Endothelial cell of umbilical vein (primary cell): ENCODE measurements at regions not wholly inside any gene's neighbourhood (a gene's known extent, or its start where the extent isn't known, plus 50 kb on each side); places are given as distances from the start of the nearest gene placed in this dataset.

Source experiments
- BruUV-seq: library from RNA; stranded (reverse); fragments of 400-500 nt; replicated peaks from 2 replicates; lab custom pipeline; 2021; lab: Mats Ljungman, UMichigan
- CTCF ChIA-PET: fragments of 300-600, 350-600 bp; sonication (Branson Sonifier 250); formaldehyde crosslinking; loops from one replicate; lab custom pipeline; 2021; ENCODE audit warnings: antibody characterized with exemption, inconsistent platforms; lab: Charles Lee
- POLR2A ChIA-PET: fragments of 300-600, 350-600 bp; sonication (Branson Sonifier 250); formaldehyde crosslinking; loops from one replicate; lab custom pipeline; 2021; ENCODE audit warnings: antibody characterized with exemption, inconsistent platforms; lab: Charles Lee
- DNase-seq: peaks from one replicate; pipeline ENCODE4 v3.0.0-alpha.2; 2011; ENCODE audit warnings: low read depth, low spot score
- FAIRE-seq: peaks from 2 replicates; lab custom pipeline; 2011; peaks lifted over from hg19 to GRCh38; lab: Jason Lieb, UNC
- H2AFZ ChIP-seq: 2 replicates; pipeline ENCODE4 v1.6.0; 2012; ENCODE audit warnings: low read depth, low read length, control low read depth, inconsistent platforms
- H3K27ac ChIP-seq: 2 replicates; pipeline ENCODE4 v1.5.1; 2011; ENCODE audit warnings: low read depth, mild to moderate bottlenecking, control low read depth, low read length, moderate library complexity; ENCODE audit not compliant: insufficient read depth
- H3K27me3 ChIP-seq, 2 experiments: 2 replicates each; pipeline versions ENCODE4 v1.6.0 to v1.6.1; 2011; ENCODE audit warnings: low read length in 2 of 2, mixed read lengths in 1 of 2; ENCODE audit not compliant: control insufficient read depth in 2 of 2, insufficient read depth in 2 of 2
- H3K36me3 ChIP-seq, 2 experiments: 2 replicates in 1 of 2; 3 replicates in 1 of 2; pipeline ENCODE4 v1.5.1; 2011; ENCODE audit warnings: low read length in 2 of 2, mild to moderate bottlenecking in 1 of 2, moderate library complexity in 1 of 2; ENCODE audit not compliant: control insufficient read depth in 2 of 2, insufficient read depth in 2 of 2; ENCODE audit errors: extremely low read depth in 1 of 2
- H3K4me1 ChIP-seq: 3 replicates; pipeline ENCODE4 v1.5.1; 2011; ENCODE audit warnings: mild to moderate bottlenecking, low read length; ENCODE audit not compliant: control insufficient read depth, insufficient read depth; ENCODE audit errors: extremely low read depth
- H3K4me2 ChIP-seq: 2 replicates; pipeline ENCODE4 v1.6.1; 2011; ENCODE audit warnings: low read length, control low read depth, mixed read lengths; ENCODE audit not compliant: insufficient read depth
- H3K4me3 ChIP-seq, 3 experiments: fragments of 200-600 bp in 1 of 3; sonication (generic), shearing (Covaris generic) in 1 of 3; replicated peaks in 1 of 3; 2 replicates each; pipeline ENCODE4 v1.5.1; 2011 to 2016; ENCODE audit warnings: control low read depth in 3 of 3, low read length in 3 of 3, mild to moderate bottlenecking in 2 of 3, inconsistent platforms in 1 of 3, low read depth in 1 of 3, moderate library complexity in 1 of 3; ENCODE audit not compliant: insufficient read depth in 1 of 3
- H3K79me2 ChIP-seq: 2 replicates; pipeline ENCODE4 v1.6.0; 2012; ENCODE audit warnings: low read length, inconsistent platforms; ENCODE audit not compliant: control insufficient read depth, insufficient read depth
- H3K9ac ChIP-seq: replicated peaks from 2 replicates; pipeline ENCODE3; 2011; ENCODE audit warnings: low read length, control low read depth; ENCODE audit not compliant: insufficient read depth; ENCODE audit errors: extremely low read depth
- H3K9me1 ChIP-seq: replicated peaks from 3 replicates; pipeline ENCODE4 v1.6.0; 2011; ENCODE audit warnings: mild to moderate bottlenecking, low read length; ENCODE audit not compliant: control insufficient read depth, insufficient read depth; ENCODE audit errors: extremely low read depth
- H3K9me3 ChIP-seq: replicated peaks from 2 replicates; pipeline ENCODE4 v1.5.1; 2012; ENCODE audit warnings: low read length, inconsistent platforms; ENCODE audit not compliant: control insufficient read depth, insufficient read depth
- H4K20me1 ChIP-seq: replicated peaks from 2 replicates; pipeline ENCODE3; 2011; ENCODE audit warnings: mild to moderate bottlenecking, low read length; ENCODE audit not compliant: control insufficient read depth, insufficient read depth; ENCODE audit errors: extremely low read depth
- CTCF ChIP-seq, 2 donors: IDR thresholded peaks; 1 replicate in 1 of 2; 2 replicates in 1 of 2; pipeline ENCODE4 v1.5.1; 2011; ENCODE audit warnings: low read length in 2 of 2, mild to moderate bottlenecking in 2 of 2, moderate library complexity in 2 of 2, control low read depth in 1 of 2, inconsistent platforms in 1 of 2, low read depth in 1 of 2; ENCODE audit not compliant: insufficient read depth in 1 of 2; ENCODE audit errors: extremely low read depth in 1 of 2
- EZH2 ChIP-seq: IDR thresholded peaks from 2 replicates; pipeline ENCODE4 v1.6.1; 2012; ENCODE audit warnings: borderline replicate concordance, low read depth, mild to moderate bottlenecking, moderate library complexity, low read length, inconsistent platforms; ENCODE audit not compliant: severe bottlenecking
- FOS ChIP-seq: IDR thresholded peaks from 2 replicates; pipeline ENCODE4 v1.6.1; 2011; ENCODE audit warnings: mild to moderate bottlenecking, low read length, moderate library complexity, borderline replicate concordance; ENCODE audit not compliant: insufficient read depth
- GATA2 ChIP-seq: IDR thresholded peaks from 2 replicates; pipeline ENCODE4 v1.7.0; 2011; ENCODE audit warnings: low read depth, mild to moderate bottlenecking, moderate library complexity, mixed read lengths, low read length; ENCODE audit not compliant: insufficient read length, insufficient read depth
- JUN ChIP-seq: IDR thresholded peaks from 2 replicates; pipeline ENCODE4 v1.6.1; 2011; ENCODE audit warnings: borderline replicate concordance, low read depth; ENCODE audit not compliant: insufficient read length, insufficient read depth
- MAX ChIP-seq: IDR thresholded peaks from 2 replicates; pipeline ENCODE4 v1.6.1; 2011; ENCODE audit not compliant: insufficient read depth, insufficient read length
- MYC ChIP-seq: IDR thresholded peaks from one replicate; pipeline ENCODE4 v1.6.1; 2011; ENCODE audit warnings: mild to moderate bottlenecking, low read depth, low read length
- POLR2A ChIP-seq: IDR thresholded peaks from 2 replicates; pipeline ENCODE4 v1.6.1; 2012; ENCODE audit warnings: low read depth, mild to moderate bottlenecking, control low read depth, low read length
- POLR2AphosphoS5 ChIP-seq: IDR thresholded peaks from 2 replicates; pipeline ENCODE4 v1.6.1; 2012; ENCODE audit warnings: low read depth, mild to moderate bottlenecking, control low read depth, low read length, moderate library complexity; ENCODE audit not compliant: insufficient read depth
- dilution Hi-C: fragments of 300-500 bp; cut with MboI; formaldehyde crosslinking; loops from one replicate; pipeline ENCODE4 v1.15.0; 2019; ENCODE audit warnings: low sequenced_read_pairs; ENCODE audit not compliant: extremely low pct_ligation_motif_present
- intact Hi-C: fragments of 100-400 bp; cut with micrococcal nuclease; formaldehyde crosslinking; loops from one replicate; pipeline ENCODE4 v1.10.0; 2022

- POLR2A ChIA-PET, result no interaction called here
- FAIRE-seq, result no peak
These were observed 288.3 kb upstream of the TCF4 start for GRCh38 chr18:55876254-55876653.

More at GRCh38 chr18:55876254-55876653, 288.3 kb upstream of the TCF4 start:
- CTCF ChIA-PET, result interaction anchor here (1.1 to 2.2 kb wide), 2 partner anchors 9 to 21 kb away, joined by 3 to 11 read pairs; no protein-coding TSS in a partner anchor
- no peak overlapping the region for H3K9ac ChIP-seq
- dilution Hi-C loops (no loop called here), intact Hi-C loops (no loop called here)
- no peaks in the 10 kb centered on the region for H3K36me3 ChIP-seq
- no TSS peak for BruUV-seq
- H3K9me1 ChIP-seq, result no peaks in the 10 kb centered on the region
- no peaks in the 10 kb centered on the region for H3K4me1 ChIP-seq
- no peak overlapping the region for H2AFZ ChIP-seq
- H3K4me2 ChIP-seq, result no peak overlapping the region
- TF ChIP-seq POLR2AphosphoS5 (no peak), POLR2A (no peak), JUN (no peak), FOS (no peak), MYC (no peak), CTCF (IDR thresholded peaks at IDR 0.05; ENCODE audit: extremely low read depth in 1 of 2, insufficient read depth in 1 of 2, low read depth in 1 of 2, low read length in 2 of 2) (no peak), EZH2 (no peak), MAX (no peak), GATA2 (no peak)
- H3K27me3 ChIP-seq, result peaks cover 2% of the 10 kb centered on the region in 2 experiments
- H4K20me1 ChIP-seq, result no peaks in the 10 kb centered on the region
- no peaks in the 10 kb centered on the region for H3K79me2 ChIP-seq
- no peak overlapping the region for H3K27ac ChIP-seq
- H3K9me3 ChIP-seq, result no peaks in the 10 kb centered on the region
- no peak overlapping the region for H3K4me3 ChIP-seq
- no peak for DNase-seq
